ENCODE measurements at regions not wholly inside any gene's neighbourhood (a gene's known extent, or its start where the extent isn't known, plus 50 kb on each side); places are given as distances from the start of the nearest gene placed in this dataset.

DNA sequence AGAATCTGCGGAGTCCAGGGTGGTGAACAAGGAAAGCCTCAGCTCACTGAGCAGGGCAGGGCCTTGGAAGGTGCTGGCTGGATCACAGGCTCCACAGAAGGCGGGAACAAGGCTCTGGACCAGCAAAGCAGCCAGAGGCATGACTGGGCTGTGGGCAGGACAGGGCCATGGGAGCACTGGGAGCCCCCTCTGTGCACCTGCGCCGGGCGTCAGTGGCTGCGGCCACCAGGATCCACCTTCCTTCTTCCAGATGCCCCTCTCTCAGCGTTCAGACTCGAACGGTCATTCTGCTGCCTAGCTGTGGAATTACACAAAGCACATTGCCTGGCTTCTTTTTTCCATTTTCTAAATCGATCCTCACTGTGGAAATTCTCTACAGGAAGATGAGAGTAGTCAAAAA lies 621.2 kb downstream of the GALR1 start:
- TF ChIP-seq, protein P1, sequence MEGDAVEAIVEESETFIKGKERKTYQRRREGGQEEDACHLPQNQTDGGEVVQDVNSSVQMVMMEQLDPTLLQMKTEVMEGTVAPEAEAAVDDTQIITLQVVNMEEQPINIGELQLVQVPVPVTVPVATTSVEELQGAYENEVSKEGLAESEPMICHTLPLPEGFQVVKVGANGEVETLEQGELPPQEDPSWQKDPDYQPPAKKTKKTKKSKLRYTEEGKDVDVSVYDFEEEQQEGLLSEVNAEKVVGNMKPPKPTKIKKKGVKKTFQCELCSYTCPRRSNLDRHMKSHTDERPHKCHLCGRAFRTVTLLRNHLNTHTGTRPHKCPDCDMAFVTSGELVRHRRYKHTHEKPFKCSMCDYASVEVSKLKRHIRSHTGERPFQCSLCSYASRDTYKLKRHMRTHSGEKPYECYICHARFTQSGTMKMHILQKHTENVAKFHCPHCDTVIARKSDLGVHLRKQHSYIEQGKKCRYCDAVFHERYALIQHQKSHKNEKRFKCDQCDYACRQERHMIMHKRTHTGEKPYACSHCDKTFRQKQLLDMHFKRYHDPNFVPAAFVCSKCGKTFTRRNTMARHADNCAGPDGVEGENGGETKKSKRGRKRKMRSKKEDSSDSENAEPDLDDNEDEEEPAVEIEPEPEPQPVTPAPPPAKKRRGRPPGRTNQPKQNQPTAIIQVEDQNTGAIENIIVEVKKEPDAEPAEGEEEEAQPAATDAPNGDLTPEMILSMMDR (IDR thresholded peaks at IDR 0.05): no peak

DNA sequence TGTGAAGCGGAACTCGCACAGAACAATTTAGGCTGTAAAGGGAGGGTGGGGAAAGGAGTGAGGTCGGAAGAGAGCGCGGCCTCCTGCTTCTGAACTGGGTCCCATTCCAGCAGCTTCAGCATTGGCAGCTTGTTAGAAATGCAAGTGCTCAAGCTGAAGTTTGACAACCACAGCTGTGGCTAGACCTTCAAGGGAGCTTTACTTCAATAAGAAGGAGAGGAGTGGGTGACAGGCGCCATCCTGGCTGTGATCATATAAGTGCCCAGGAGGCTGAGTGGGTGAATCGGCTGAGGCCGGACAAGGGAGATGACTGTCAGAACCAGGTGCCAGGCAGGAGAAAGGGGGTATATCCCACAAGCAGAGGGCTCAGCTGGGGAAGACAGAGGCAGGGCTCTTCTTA lies 622.5 kb downstream of the GALR1 start:
- TF ChIP-seq, protein P1 (IDR thresholded peaks at IDR 0.05): no peak

DNA sequence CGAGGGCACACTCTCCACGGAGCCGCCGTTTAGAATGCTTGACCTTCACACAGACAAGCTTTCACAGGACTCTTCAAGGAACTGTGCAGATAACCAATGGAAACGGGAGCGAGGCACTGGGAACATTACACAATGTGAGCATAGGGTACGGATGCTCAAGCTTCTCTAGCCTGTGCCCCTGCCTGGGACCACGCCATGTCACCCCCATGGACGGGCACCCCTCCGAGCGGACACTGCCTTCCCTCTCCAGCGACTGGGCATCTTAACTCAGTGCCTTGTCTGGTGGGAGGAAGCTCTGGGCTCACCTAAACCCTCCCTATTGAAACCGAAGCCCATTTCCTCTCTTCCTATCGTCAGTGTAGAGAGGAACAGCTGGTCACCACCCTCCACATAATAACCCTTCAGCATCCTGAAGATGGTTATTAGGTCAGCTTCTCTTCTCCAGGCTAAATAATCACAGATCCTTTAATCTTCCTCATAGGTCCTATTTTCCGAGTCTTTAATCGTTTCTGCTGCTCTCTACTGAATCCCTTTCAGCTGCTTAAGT lies 626.7 kb downstream of the GALR1 start:
- TF ChIP-seq, protein P1 (IDR thresholded peaks at IDR 0.05): no peak

DNA sequence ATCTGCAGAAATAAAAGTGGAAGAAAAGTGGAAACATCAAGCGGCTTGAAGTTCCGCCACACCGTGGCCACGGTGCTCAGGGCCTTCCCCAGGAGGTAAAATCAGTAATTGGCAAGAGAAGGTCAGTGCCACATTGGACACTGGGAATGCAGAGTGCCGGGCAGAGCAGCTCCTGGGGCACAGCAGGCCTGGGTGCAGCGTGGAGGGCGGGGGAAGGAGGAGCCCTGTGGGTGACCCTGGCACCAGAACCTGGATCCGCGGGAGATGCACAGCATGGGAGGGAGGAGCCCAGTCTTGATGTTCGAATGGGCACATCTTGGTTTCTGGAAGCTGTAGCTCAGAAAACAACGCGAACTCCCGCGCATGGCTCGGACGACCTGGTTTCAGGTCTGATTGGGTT lies 630.2 kb downstream of the GALR1 start:
- TF ChIP-seq, protein P1 (IDR thresholded peaks at IDR 0.05): no peak

DNA sequence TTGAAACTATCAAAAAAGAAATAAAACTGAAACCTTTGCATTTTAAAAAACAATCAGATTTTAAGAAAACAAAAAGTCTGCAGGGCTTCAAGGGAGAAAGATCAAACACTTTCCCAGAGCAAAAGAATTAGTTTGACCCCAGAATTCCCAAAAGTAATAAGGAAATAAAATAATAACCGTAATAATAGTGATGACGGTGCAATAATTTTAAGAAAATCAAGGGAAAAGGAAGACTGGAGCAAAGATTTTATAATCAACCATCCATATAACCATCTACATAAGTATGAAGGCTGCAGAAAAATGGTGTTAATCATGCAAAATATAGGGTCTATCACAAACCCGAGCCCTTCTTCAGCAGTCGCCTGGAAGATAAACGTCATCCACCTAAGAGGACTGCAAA lies 634.8 kb downstream of the GALR1 start:
- TF ChIP-seq, protein P1 (IDR thresholded peaks at IDR 0.05): no peak

DNA sequence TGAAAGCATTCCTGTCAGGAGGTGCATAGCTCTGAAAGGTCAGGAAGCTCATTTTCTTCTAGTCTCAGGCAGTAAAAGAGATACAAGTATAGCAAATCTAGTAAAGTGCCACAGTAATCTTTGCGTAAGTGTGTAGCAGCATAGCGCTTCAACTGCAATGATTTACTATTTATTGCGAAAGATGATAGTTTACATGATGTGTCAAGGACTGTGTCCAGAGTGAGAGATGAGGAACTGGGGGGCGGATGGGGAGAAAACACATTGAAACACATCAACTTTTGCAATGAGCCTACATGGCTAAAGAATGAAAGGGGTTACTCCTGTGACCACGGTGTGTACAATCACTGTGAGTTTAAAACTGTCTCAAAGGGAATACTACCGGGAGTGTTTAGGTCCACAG lies 644.4 kb downstream of the GALR1 start:
- TF ChIP-seq, protein P1 (IDR thresholded peaks at IDR 0.05): no peak

DNA sequence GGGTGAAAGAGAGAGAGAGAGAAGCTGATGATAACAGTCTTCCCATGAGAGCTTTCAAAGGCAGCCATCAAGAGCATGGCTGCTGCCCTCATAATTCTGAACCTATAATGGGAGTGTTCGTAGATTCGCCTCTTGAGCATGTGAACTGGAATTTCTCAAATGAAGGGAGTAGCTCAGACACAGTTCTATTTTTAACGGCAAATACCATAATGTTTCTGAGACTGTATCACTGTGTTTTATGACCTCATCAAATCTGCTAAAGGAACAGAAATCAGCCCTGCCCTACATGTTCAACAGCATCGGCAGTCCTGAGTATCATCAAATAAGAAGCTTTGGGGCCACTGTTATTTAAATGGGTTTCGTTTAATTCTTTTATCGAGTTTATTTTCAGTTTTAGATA lies 645.6 kb downstream of the GALR1 start:
- TF ChIP-seq, protein P1 (IDR thresholded peaks at IDR 0.05): no peak

Measured in LNCAP (cell line).